ENCODE measurements at regions not wholly inside any gene's neighbourhood (a gene's known extent, or its start where the extent isn't known, plus 50 kb on each side); places are given as distances from the start of the nearest gene placed in this dataset.

GRCh38 chr7:17516771-17517170 is 218.3 kb downstream of the AHR start:
- no peak overlapping the region for H3K4me3 ChIP-seq (ENCODE audit: low read length)

DNA sequence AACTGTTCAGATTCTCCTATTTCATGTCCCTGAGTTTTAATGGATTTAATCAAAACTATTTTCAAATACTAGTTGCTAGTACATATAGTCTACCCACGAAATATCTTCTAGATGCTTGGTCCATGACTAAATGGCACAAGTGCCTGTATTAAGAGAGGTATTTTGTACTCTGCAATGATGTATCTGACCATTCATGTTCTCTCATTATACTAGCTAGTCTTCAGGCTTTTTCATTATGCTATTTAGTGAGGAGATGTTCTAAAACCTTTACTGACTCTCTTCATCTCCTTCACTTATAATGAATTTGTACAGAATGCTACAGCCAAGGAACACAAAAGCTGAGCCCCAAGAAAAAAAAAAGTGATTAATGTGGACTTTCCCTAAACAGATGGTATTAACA is 222.5 kb downstream of the AHR start:
- TF ChIP-seq TAF1 (IDR thresholded peaks at IDR 0.05; ENCODE audit: low read depth) (no peak), EP300 (conservative IDR thresholded peaks at IDR 0.05; ENCODE audit: poor library complexity, severe bottlenecking) (no peak), EZH2 (IDR thresholded peaks at IDR 0.05; ENCODE audit: borderline replicate concordance, insufficient read depth, low read length, poor library complexity, severe bottlenecking) (no peak), MXI1 (conservative IDR thresholded peaks at IDR 0.05; ENCODE audit: poor library complexity, severe bottlenecking) (no peak), CTCF (IDR thresholded peaks at IDR 0.05; ENCODE audit: poor library complexity, severe bottlenecking) (no peak)
- Histone ChIP-seq H3K27ac (ENCODE audit: low read length) (no peak overlapping the region), H3K4me3 (ENCODE audit: low read length) (no peak overlapping the region)

More at GRCh38 chr7:17516771-17517170, 218.3 kb downstream of the AHR start:
- Histone ChIP-seq H3K9me2 (ENCODE audit: insufficient read depth, low read length) (no peaks in the 10 kb centered on the region), H3K4me2 (ENCODE audit: low read length) (no peak overlapping the region), H4K20me1 (ENCODE audit: insufficient read depth) (no peaks in the 10 kb centered on the region), H3K79me2 (replicated peaks; ENCODE audit: insufficient read depth, low read length) (no peaks in the 10 kb centered on the region), H3K36me3 (ENCODE audit: insufficient read depth, low read length) (no peaks in the 10 kb centered on the region), H3K27ac (ENCODE audit: low read length) (no peak overlapping the region), H3K27me3 (ENCODE audit: insufficient read depth, low read depth, low read length) (no peaks in the 10 kb centered on the region), H3K9ac (ENCODE audit: low read length) (no peak overlapping the region), H3K9me3 (ENCODE audit: low read length) (no peaks in the 10 kb centered on the region), H2AFZ (ENCODE audit: low read depth, low read length) (no peak overlapping the region), H3F3A (ENCODE audit: insufficient read depth, low read length, poor library complexity, severe bottlenecking) (no peaks in the 10 kb centered on the region)
- no peak for TF ChIP-seq RAD21 (conservative IDR thresholded peaks at IDR 0.05)
- TF ChIP-seq TAF1 (IDR thresholded peaks at IDR 0.05; ENCODE audit: low read depth), result no peak
- TF ChIP-seq EP300 (conservative IDR thresholded peaks at IDR 0.05; ENCODE audit: poor library complexity, severe bottlenecking), result no peak
- no peak for TF ChIP-seq MXI1 (conservative IDR thresholded peaks at IDR 0.05; ENCODE audit: poor library complexity, severe bottlenecking)
- no peak for TF ChIP-seq SMC3 (conservative IDR thresholded peaks at IDR 0.05; ENCODE audit: poor library complexity)
- TF ChIP-seq, protein P1, sequence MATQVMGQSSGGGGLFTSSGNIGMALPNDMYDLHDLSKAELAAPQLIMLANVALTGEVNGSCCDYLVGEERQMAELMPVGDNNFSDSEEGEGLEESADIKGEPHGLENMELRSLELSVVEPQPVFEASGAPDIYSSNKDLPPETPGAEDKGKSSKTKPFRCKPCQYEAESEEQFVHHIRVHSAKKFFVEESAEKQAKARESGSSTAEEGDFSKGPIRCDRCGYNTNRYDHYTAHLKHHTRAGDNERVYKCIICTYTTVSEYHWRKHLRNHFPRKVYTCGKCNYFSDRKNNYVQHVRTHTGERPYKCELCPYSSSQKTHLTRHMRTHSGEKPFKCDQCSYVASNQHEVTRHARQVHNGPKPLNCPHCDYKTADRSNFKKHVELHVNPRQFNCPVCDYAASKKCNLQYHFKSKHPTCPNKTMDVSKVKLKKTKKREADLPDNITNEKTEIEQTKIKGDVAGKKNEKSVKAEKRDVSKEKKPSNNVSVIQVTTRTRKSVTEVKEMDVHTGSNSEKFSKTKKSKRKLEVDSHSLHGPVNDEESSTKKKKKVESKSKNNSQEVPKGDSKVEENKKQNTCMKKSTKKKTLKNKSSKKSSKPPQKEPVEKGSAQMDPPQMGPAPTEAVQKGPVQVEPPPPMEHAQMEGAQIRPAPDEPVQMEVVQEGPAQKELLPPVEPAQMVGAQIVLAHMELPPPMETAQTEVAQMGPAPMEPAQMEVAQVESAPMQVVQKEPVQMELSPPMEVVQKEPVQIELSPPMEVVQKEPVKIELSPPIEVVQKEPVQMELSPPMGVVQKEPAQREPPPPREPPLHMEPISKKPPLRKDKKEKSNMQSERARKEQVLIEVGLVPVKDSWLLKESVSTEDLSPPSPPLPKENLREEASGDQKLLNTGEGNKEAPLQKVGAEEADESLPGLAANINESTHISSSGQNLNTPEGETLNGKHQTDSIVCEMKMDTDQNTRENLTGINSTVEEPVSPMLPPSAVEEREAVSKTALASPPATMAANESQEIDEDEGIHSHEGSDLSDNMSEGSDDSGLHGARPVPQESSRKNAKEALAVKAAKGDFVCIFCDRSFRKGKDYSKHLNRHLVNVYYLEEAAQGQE (IDR thresholded peaks at IDR 0.05; ENCODE audit: borderline replicate concordance), result no peak
- TF ChIP-seq POLR2AphosphoS5 (IDR thresholded peaks at IDR 0.05), result no peak
- no peak for TF ChIP-seq CTCF (IDR thresholded peaks at IDR 0.05; ENCODE audit: poor library complexity, severe bottlenecking)
- TF ChIP-seq EZH2 (IDR thresholded peaks at IDR 0.05; ENCODE audit: borderline replicate concordance, insufficient read depth, low read length, poor library complexity, severe bottlenecking), result no peak

More for the DNA sequence above, 222.5 kb downstream of the AHR start:
- Histone ChIP-seq H3F3A (ENCODE audit: insufficient read depth, low read length, poor library complexity, severe bottlenecking) (no peaks in the 10 kb centered on the region), H3K9me2 (ENCODE audit: insufficient read depth, low read length) (no peaks in the 10 kb centered on the region), H4K20me1 (ENCODE audit: insufficient read depth) (no peaks in the 10 kb centered on the region), H3K79me2 (replicated peaks; ENCODE audit: insufficient read depth, low read length) (no peaks in the 10 kb centered on the region), H2AFZ (ENCODE audit: low read depth, low read length) (no peak overlapping the region), H3K9ac (ENCODE audit: low read length) (no peak overlapping the region), H3K9me3 (ENCODE audit: low read length) (no peaks in the 10 kb centered on the region), H3K36me3 (ENCODE audit: insufficient read depth, low read length) (no peaks in the 10 kb centered on the region), H3K4me2 (ENCODE audit: low read length) (no peak overlapping the region), H3K27me3 (ENCODE audit: insufficient read depth, low read depth, low read length) (no peaks in the 10 kb centered on the region)
